ENCODE measurements at regions not wholly inside any gene's neighbourhood (a gene's known extent, or its start where the extent isn't known, plus 50 kb on each side); places are given as distances from the start of the nearest gene placed in this dataset.

- TF ChIP-seq CTCF (conservative IDR thresholded peaks at IDR 0.05; ENCODE audit: low read depth, low read length) = no peak
- no peak for DNase-seq (ENCODE audit: low read depth)
- H3K4me3 ChIP-seq (ENCODE audit: low read depth, low read length) = no peak overlapping the region
Observed at GRCh38 chr9:102035929-102036328, 297.5 kb upstream of the GRIN3A start.

GRCh38 chr9:102032614-102033013 is 294.2 kb upstream of the GRIN3A start:
- no peak for DNase-seq (ENCODE audit: low read depth)
- TF ChIP-seq CTCF (conservative IDR thresholded peaks at IDR 0.05; ENCODE audit: low read depth, low read length) = no peak
- H3K4me3 ChIP-seq (ENCODE audit: low read depth, low read length) = no peak overlapping the region

DNA sequence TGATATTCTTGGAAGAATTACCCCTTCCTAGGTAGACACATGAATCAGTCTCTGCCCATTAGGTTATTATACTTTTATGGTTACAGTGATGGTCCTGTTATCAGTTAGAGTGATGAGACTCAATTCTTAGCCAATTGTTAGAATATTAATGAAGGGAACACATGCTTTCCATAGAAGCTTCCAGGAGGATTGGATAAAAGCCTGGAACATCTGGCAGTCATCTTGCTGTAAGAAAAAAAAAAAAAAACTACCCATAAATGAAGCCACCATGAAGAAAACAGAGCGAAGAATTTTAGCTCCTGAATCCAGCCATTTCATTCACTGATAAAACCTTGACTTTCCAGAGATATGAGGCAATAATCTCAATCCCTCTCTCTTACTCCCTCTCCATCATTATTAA is 262.5 kb upstream of the GRIN3A start:
- no peak for TF ChIP-seq CTCF (conservative IDR thresholded peaks at IDR 0.05; ENCODE audit: low read depth, low read length)
- no peak for DNase-seq (ENCODE audit: low read depth)
- no peak overlapping the region for H3K4me3 ChIP-seq (ENCODE audit: low read depth, low read length)

- no peak for TF ChIP-seq CTCF (conservative IDR thresholded peaks at IDR 0.05; ENCODE audit: low read depth, low read length)
- DNase-seq (ENCODE audit: low read depth) = no peak
- no peak overlapping the region for H3K4me3 ChIP-seq (ENCODE audit: low read depth, low read length)
Observed at GRCh38 chr9:101999441-101999840, 261.0 kb upstream of the GRIN3A start.

- no peak overlapping the region for H3K4me3 ChIP-seq (ENCODE audit: low read depth, low read length)
- no peak for TF ChIP-seq CTCF (conservative IDR thresholded peaks at IDR 0.05; ENCODE audit: low read depth, low read length)
- peak; percentile 35 for DNase-seq (ENCODE audit: low read depth)
Observed at GRCh38 chr9:101995231-101995630, 256.8 kb upstream of the GRIN3A start.

DNA sequence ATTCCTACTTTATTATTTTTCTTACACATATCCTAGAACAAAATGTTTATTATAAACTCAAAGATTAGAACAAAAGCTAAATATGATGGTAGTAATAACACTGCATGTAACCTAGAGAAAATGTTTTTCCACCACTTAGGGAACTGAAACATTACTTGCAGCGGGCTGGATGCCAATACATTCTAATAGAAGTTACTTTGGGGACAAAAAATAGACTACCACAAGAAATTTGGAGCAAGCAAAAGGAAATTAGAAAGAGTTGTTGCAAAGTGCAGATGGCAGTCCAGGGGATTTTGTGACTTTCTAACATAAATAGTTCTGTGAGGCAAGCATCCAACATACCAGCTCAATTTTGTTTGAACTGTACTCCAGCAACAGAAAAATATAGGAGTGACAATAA is 255.3 kb upstream of the GRIN3A start:
- no peak for DNase-seq (ENCODE audit: low read depth)
- TF ChIP-seq CTCF (conservative IDR thresholded peaks at IDR 0.05; ENCODE audit: low read depth, low read length) = no peak
- no peak overlapping the region for H3K4me3 ChIP-seq (ENCODE audit: low read depth, low read length)

DNA sequence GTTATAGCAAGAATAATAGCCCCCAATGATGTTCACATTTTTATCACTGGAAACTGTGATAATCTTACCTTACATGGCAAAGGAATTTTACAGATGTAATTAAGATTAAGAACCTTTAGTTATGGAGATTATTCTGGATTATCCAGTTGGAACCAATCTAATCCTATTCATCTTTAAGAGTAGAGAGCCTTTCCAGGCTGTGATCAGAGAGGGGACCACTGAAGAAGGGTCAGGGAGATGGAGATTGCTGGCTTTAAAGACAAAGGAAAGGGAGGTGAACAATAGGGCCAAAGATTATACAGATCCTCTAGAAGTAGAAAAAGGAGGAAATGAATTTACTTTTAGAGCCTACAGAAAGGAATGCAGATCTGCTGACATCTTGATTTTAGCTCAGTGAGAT is 253.5 kb upstream of the GRIN3A start:
- H3K4me3 ChIP-seq (ENCODE audit: low read depth, low read length) = no peak overlapping the region
- no peak for DNase-seq (ENCODE audit: low read depth)
- no peak for TF ChIP-seq CTCF (conservative IDR thresholded peaks at IDR 0.05; ENCODE audit: low read depth, low read length)
